Heart left ventricle (tissue), 16 donors: ENCODE measurements at regions not wholly inside any gene's neighbourhood (a gene's known extent, or its start where the extent isn't known, plus 50 kb on each side); places are given as distances from the start of the nearest gene placed in this dataset.

ENCODE experiments used
- ATAC-seq, 4 donors: fragments of 200-7000 bp; cut with Tn5 transposase; one replicate each; pipeline ENCODE4 v1.9.1; 2020 to 2022; ENCODE audit warnings: moderate library complexity in 4 of 4, mild to moderate bottlenecking in 3 of 4, moderate number of reproducible peaks in 1 of 4
- DNase-seq, 5 donors: peaks; one replicate each; pipeline ENCODE4 v3.0.0-alpha.2; 2020
- H3K27ac ChIP-seq, 12 donors: fragments of 200-600 bp; sonication (generic) in 4 of 12; one replicate each; pipeline versions ENCODE4 v1.5.0 to v1.8.0; 2016 to 2022; ENCODE audit warnings: mild to moderate bottlenecking in 2 of 12
- H3K27me3 ChIP-seq, 9 donors: fragments of 200-600 bp; sonication (generic) in 2 of 9; one replicate each; pipeline versions ENCODE4 v1.5.1 to v1.8.0; 2016 to 2022; ENCODE audit warnings: mild to moderate bottlenecking in 3 of 9
- H3K36me3 ChIP-seq, 9 donors: fragments of 200-600 bp; sonication (generic) in 2 of 9; one replicate each; pipeline versions ENCODE4 v1.5.0 to v1.8.0; 2018 to 2022; ENCODE audit warnings: mild to moderate bottlenecking in 2 of 9
- H3K4me1 ChIP-seq, 12 donors: fragments of 200-600 bp; sonication (generic) in 4 of 12; one replicate each; pipeline versions ENCODE4 v1.5.0 to v1.8.0; 2016 to 2022; ENCODE audit warnings: mild to moderate bottlenecking in 3 of 12
- H3K4me3 ChIP-seq, 12 donors: fragments of 200-600 bp; sonication (generic) in 4 of 12; one replicate each; pipeline versions ENCODE4 v1.5.0 to v1.8.0; 2017 to 2022; ENCODE audit warnings: mild to moderate bottlenecking in 9 of 12, moderate library complexity in 4 of 12
- H3K9me3 ChIP-seq, 12 donors: fragments of 200-600 bp; sonication (generic) in 4 of 12; one replicate each; pipeline versions ENCODE4 v1.5.0 to v1.8.0; 2016 to 2022; ENCODE audit warnings: mild to moderate bottlenecking in 1 of 12
- CTCF ChIP-seq, 12 donors: fragments of 200-600 bp; sonication (generic) in 4 of 12; IDR thresholded peaks; one replicate each; pipeline versions ENCODE4 v1.5.0 to v1.8.0; 2018 to 2022; ENCODE audit warnings: antibody characterized with exemption in 12 of 12, mild to moderate bottlenecking in 5 of 12
- POLR2A ChIP-seq, 2 donors: fragments of 450-650 bp; IDR thresholded peaks; one replicate each; pipeline ENCODE4 v1.6.1; 2017; ENCODE audit warnings: antibody characterized with exemption in 2 of 2, mild to moderate bottlenecking in 2 of 2, moderate library complexity in 2 of 2
- WGBS, 4 donors: extraction: QIAGEN DNeasy Blood & Tissue Kit in 2 of 4; methylation state at CpG; one replicate each; pipeline versions ENCODE4 v1.1.5 to v1.1.7; 2013 to 2018; 5-methylcytosine and 5-hydroxymethylcytosine counted together
- intact Hi-C, 10 donors: fragments of 100-400 bp; cut with DNase I; formaldehyde crosslinking; loops; one replicate each; pipeline versions ENCODE4 v1.11.1 to v1.14.2; 2022
- donor health status: ischemic (EF 13 %, LVEDD 7.1; RV severe dilation, severe dysfunction).
- donor health status: healthy with polysubstance abuse.
- donor health status: DM: no; HTN: yes; CAD: no.
- donor health status: DM: no; HTN: no; CAD: no.
- donor health status: ischemic (EF 25% LVEDD 6.9; RV normal size, moderate dysfunction).
- donor health status: ischemic (EF 25% LVEDD 5.7; RV mildly dilated, moderate dysfunction).
- donor health status: healthy.
- donor health status: DM: yes; HTN: yes; CAD: no.
- donor health status: ischemic (EF 35%, LVEDD 5.7; RV mildly dilated, moderate dysfunction).
- donor health status: nonischemic (EF 11% LVEDD 7.7; RV severe dilation, severe dysfunction).
- donor health status: DM: yes; HTN: yes; CAD: no.
- donor health status: PGD.
- donor health status: ischemic (EF 29% LVEDD 5.4; RV normal size, mild dysfunction).
- donor health status: nonischemic (EF 23%, LVEDD 6.1; RV moderate dilation, normal function).

GRCh38 chr2:204205538-204205937 is 269.0 kb downstream of the ICOS start:
- Histone ChIP-seq H3K36me3 (no peaks in the 10 kb centered on the region), H3K27me3 (peaks cover 0 to 8% (median 0%) of the 10 kb centered on the region in 9 donors), H3K4me1 (no peaks in the 10 kb centered on the region), H3K27ac (no peak overlapping the region), H3K4me3 (no peak overlapping the region), H3K9me3 (no peaks in the 10 kb centered on the region)
- 34 to 42% (median 38%) methylated on average over 7 of the region's 7 CpGs for WGBS, 4 donors
- DNase-seq (no peak), ATAC-seq (no peak)
- TF ChIP-seq CTCF (IDR thresholded peaks at IDR 0.05) (no peak), POLR2A (IDR thresholded peaks at IDR 0.05) (no peak)
- intact Hi-C loops: no loop called here

GRCh38 chr2:204207866-204208265 is 271.3 kb downstream of the ICOS start:
- TF ChIP-seq CTCF (IDR thresholded peaks at IDR 0.05): no peak
- no peak for TF ChIP-seq POLR2A (IDR thresholded peaks at IDR 0.05)
- no peak for ATAC-seq
- H3K9me3 ChIP-seq: no peaks in the 10 kb centered on the region
- no peak overlapping the region for H3K4me3 ChIP-seq
- peaks cover 0 to 8% (median 0%) of the 10 kb centered on the region in 9 donors for H3K27me3 ChIP-seq
- 64 to 83% (median 73%) methylated on average over 1 of the region's 1 CpG for WGBS, 4 donors
- no peak for DNase-seq
- intact Hi-C loops: no loop called here
- no peak overlapping the region for H3K27ac ChIP-seq
- H3K36me3 ChIP-seq: no peaks in the 10 kb centered on the region
- no peaks in the 10 kb centered on the region for H3K4me1 ChIP-seq

GRCh38 chr2:204213588-204213987 is 277.0 kb downstream of the ICOS start:
- Histone ChIP-seq H3K4me3 (no peak overlapping the region), H3K27me3 (no peaks in the 10 kb centered on the region), H3K9me3 (peaks cover 0 to 20% (median 0%) of the 10 kb centered on the region in 12 donors), H3K27ac (no peak overlapping the region), H3K4me1 (no peaks in the 10 kb centered on the region), H3K36me3 (no peaks in the 10 kb centered on the region)
- intact Hi-C loops: no loop called here
- no peak for ATAC-seq
- DNase-seq: no peak
- TF ChIP-seq CTCF (IDR thresholded peaks at IDR 0.05) (no peak), POLR2A (IDR thresholded peaks at IDR 0.05) (no peak)

- intact Hi-C loops: no loop called here
- Histone ChIP-seq H3K36me3 (no peaks in the 10 kb centered on the region), H3K4me1 (no peaks in the 10 kb centered on the region), H3K27me3 (no peaks in the 10 kb centered on the region), H3K4me3 (no peak overlapping the region), H3K27ac (no peak overlapping the region), H3K9me3 (peaks cover 0 to 23% (median 0%) of the 10 kb centered on the region in 12 donors)
- TF ChIP-seq CTCF (IDR thresholded peaks at IDR 0.05) (no peak), POLR2A (IDR thresholded peaks at IDR 0.05) (no peak)
- ATAC-seq (no peak), DNase-seq (no peak)
- WGBS, 4 donors: 93 to 97% (median 95%) methylated on average over 2 of the region's 2 CpGs
Observed at GRCh38 chr2:204218040-204218439, 281.5 kb downstream of the ICOS start.
